ENCODE measurements at regions not wholly inside any gene's neighbourhood (a gene's known extent, or its start where the extent isn't known, plus 50 kb on each side); places are given as distances from the start of the nearest gene placed in this dataset.
"Not testable (repeated sequence)": the region's sequence is repeated elsewhere in the genome, so short reads cannot be mapped to it uniquely, and the experiment has no call there.

DNA sequence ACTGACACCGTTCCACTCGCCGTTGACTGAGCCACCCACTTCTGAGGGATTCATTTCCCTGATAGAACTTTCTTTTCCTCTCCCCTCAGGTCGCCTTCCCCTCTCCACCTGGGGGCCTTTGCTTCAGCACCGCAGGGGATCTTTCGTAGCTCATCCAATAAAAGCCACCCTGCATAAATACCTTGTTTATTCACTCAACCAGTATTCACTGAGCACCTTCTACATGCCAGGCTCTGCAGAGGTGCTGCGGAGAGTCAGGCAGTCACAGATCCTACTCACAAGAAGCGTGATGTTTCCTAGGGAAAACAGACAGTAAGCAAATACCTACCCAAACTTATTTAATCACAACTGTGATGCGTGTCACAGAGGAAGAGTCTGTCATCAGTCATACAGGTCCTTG is 127.7 kb downstream of the TEX36 start:
- DNase-seq (ENCODE audit: low read depth in 3 of 3, low spot score in 2 of 3): no peak

DNA sequence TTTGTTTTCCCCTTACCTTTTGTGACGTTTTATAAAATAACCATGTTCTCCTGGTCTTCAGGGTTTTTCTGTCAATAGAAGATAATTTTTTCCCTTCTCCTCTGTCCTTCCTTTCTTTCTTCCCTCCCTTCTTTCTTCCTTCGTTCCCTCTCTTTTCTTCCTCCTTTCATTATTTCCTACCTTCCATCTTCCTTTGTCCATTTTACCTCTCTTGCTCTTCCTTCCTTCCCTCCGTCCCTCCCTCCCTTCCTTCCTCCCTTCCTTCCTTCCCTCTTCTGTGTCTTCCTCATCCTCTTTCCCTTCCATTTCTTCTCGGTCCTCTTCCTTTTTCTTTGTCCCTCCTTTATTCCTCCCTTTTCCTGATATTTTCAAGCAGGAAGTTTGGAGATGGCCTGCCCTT is 128.2 kb downstream of the TEX36 start:
- no peak for DNase-seq (ENCODE audit: low read depth in 3 of 3, low spot score in 2 of 3)

DNA sequence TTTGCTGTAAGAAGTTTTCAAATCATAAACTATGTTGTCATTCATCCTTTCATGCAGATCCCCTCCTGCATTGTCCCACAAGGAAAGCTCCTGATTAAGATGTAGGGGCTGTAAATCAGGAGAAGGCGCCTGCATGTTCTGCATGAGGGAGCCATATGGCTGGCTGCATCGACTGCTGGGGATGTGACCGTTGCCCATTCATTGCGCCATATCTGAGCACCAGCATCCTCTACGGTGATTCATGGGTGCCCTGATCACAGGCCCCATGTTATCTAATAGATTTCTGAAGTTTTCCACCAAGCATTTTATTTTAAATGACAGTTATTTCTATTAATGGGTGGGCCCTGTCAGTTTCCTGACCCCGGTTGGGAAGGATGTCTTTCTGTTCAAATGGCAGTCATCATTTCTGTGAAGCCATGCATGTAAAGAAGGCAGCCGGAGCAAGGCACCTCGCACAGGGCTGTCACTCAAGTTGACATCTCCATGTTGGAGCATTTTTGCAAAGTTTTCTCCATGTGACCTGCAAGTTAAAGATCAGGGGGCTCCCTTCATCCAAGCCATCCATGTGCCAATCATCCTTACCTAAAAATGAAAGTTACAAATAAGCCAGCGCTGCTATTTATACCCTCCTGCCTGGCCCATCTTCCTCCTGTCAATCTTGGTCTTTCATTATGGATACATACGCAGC is 128.8 kb downstream of the TEX36 start:
- no peak for DNase-seq (ENCODE audit: low read depth in 3 of 3, low spot score in 2 of 3)

DNA sequence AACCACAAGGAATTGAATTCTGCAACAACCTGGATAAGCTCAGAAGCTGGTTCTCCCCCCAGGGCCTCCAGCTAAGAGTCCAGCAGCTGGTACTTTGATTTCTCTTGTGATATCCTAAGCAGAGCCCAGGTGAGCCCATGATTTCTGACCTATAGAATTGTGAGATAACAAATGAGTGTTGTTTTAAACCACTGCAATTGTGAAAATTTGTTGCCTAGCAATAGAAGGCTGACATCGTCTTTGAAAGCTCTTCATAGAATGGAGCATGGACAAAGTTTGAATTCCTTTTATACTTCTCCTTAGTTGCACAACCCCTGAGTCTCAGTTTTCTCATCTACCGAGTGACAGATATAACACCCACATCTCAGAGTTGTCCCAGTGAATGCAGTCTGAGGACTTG is 129.9 kb downstream of the TEX36 start:
- no peak for DNase-seq (ENCODE audit: low read depth in 3 of 3, low spot score in 2 of 3)

DNA sequence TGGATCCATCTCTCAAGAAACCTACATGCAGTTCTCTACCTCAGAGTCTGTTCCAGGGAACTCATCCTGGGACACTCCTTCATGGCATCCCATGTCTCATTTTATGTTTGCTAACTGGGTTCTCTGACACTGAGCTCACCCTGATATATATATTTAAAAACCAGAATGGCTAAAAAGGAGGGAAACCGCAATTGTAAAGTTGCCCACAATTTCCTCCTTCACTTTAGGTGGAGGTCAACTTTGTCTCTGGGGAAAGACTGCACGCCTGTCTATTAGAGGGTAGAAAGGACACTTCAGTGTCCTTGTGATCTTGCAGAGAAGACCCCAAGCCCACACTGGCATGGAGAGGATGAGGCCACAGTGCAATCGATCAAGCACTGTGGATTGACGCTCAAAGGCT is 131.7 kb downstream of the TEX36 start:
- no peak for DNase-seq (ENCODE audit: low read depth in 3 of 3, low spot score in 2 of 3)

DNA sequence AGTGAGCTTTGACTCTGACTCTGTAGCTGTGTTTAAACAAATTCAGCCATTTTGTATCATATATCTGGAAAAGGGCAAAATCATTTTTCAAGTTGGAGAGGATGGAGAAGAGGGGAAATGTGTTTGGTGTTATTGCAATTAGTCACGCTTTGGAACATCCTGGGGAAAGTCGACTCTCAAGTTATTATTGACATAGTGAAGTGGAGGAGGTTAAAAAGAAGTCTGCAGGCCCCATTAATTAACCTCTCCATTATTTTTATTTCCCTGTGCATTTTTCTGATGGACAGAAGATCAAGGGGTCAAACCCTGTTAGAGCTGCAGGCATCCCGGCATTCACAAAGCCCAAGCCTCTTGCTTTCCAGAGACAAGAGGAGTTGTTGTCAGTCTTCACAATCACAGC is 132.6 kb downstream of the TEX36 start:
- DNase-seq (ENCODE audit: low read depth in 3 of 3, low spot score in 2 of 3): no peak

DNA sequence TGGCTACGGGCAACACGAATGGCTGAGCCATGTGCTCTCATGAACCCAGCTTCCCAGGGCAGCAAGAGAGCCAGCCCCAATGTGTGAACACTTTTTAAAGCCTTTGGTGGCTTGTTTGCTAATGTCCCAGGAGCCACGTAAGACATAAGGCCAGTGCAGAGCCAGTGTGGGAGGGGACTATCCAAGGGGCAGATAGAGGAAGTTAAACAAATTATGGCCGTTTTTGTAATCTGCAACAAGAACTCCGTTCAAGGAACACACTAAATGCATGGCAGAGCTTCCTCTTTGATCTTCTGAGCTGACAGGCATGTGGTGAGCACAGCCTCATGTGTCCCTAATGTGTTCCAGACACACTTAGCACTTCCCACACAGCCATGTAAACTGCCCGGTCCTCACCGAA is 133.3 kb downstream of the TEX36 start:
- no peak for DNase-seq (ENCODE audit: low read depth in 3 of 3, low spot score in 2 of 3)

DNA sequence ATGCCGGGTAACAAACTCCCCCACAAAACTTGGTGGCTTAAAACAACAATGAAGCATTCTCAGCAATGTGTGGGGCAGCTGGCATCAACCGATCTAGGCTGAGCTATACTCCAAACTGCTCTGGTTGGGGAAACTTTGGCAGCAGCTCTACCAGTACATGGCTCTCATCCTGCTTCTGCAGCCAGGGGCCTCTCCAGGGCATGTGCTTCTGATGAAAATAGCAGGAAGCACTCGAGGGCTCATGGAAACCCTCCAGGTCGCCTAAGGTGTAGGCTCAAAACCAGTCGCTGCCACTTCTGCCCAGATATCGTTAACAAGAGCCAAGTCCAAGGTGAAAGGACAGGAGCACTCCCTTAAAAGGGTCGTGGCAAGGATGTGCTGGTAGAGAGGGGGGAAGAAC is 134.1 kb downstream of the TEX36 start:
- DNase-seq (ENCODE audit: low read depth in 3 of 3, low spot score in 2 of 3): no peak

DNA sequence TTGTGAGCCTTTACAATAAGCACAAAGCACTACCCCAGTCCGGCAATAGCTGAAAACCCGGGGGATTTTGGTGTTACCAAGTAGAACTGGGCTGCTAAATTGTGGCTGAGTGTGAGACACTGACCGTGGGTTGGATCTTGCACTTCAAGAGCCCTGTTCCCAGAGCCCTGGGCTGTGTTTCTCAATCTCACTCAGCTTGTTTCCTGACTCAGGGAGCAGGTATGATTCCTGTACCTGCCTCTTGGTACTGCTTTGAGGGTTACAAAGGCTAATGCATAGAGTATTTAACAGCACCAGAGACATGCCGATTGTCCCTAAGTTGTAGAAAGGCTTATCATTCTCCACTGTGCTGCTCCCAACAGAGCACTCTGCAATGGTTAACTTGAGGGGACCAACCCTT is 134.6 kb downstream of the TEX36 start:
- DNase-seq (ENCODE audit: low read depth in 3 of 3, low spot score in 2 of 3): no peak

DNA sequence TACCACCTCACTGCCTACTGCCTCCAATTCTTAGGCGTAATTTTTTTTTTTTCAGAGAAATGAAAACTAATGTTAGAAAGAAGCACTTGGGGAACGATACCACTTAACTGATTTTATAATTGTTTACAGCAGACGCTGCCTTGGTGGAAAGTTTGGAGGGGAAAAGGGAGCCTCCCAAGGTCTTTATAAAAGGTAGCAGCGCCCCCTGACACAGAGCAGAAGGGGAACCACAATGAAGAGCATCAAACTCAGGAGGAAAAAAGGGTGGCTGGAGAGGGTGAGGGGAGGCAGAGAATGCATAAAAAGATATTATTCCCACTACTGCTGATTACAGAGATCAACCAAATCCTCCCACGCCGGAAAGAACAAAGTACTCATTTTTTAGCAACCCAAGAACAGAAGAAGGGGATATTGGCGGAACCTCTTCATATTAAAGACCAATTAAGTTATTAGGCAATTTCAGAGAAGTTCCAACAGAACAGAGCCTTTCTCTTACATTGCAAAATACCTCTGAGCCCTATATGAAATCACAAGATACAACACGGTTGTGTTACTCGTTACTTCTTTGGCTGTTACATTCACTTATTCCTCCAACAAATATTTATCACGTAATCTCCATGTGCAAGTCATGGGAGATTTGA is 135.8 kb downstream of the TEX36 start:
- DNase-seq (ENCODE audit: low read depth in 3 of 3, low spot score in 2 of 3): no peak

DNA sequence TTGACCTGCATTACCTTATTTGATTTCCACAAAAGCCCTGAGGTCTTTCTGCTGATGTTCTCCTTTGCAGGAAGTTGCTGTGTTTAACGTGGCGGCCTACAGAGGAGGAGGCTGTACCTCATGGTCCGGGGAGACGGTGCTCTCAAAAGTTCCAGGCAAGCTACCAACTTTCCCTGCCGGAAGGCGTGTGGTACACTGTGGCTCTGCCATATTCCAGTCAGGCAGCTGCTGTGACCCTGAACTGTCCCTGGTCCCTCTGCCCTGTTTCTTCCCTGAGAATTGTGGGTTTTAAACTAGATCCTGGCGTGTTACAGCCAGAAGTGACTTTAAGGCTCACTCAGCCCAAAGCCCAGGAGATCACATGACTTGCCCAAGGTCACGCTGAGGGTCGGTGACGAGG is 139.2 kb downstream of the TEX36 start:
- no peak for DNase-seq (ENCODE audit: low read depth in 3 of 3, low spot score in 2 of 3)

DNA sequence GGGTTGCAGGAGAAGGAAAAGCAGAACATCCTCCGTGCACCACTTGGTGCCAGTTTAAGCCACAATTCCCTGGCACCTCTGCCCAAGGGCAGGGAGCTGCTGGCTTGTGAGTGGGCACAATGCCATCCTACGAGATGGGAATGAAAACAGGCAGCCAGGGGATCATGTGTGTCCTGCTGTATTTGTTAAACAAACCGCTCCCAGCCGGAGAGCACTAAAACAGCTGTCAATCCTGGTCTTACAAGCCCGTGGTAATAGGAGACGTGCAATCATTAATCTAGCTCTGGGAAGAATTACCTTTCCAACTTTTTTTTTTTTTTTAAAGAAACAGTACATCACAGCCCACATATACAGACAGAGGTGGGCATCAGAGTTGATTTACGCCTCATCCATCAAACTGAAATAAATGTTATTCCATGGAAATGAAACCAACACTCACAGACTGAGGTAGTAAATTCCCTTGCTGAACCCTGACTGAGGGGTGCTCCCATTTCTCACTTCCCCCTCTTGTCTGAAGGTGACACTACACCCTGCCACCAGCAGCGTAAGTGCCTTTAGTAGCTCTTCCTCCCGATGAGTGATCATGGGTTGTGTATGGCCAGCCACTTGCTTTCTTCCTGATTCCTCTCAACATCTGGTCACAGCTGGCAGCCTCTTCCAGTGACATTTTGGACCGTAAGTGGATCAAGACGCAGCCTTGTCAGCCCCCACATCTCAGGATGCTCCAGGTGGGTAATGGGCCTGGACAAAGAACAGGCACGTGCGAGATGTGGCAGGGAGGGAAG is 143.8 kb downstream of the TEX36 start:
- peak in 2 of 3 donors; percentile 25 to 47 for DNase-seq (ENCODE audit: low read depth in 3 of 3, low spot score in 2 of 3)

DNA sequence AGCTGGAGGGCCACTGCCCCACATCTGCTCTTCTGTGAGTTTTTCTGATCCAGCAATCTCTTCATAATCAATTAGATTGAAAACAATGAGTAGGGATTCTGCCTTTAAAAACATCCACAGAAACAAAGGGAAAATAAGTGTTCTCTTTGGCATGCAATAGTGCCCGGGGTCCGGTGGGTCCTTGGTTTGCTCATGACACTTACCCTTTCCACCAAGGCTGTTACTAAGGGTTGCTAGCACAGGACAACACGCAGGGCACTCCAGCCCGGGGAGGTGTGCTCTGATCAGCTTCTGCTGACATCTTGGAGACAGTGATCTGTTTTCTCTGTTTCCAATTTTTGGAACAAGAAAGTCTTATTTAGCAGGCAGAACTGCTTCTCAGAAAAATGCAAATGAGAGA is 146.7 kb downstream of the TEX36 start:
- DNase-seq (ENCODE audit: low read depth in 3 of 3, low spot score in 2 of 3): no peak

DNA sequence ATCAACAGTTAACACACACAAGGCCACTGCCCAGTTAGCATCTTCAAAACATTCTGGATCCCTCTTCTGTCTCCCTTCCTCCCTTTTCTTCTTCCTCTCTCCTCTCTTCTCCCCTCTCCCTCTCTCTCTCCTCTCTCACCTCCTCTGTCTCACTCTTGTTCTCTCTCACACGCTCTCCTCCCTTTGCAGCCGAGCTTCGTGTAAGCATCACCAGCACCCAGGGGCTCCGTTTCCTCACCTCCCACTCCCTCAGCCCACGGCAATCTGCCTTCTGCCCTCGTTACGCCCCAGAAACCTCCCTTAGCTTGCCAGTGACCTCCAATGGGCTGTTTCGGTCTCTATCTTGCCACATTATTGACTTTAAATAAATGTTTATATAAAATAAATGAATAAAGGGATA is 147.4 kb downstream of the TEX36 start:
- DNase-seq (ENCODE audit: low read depth in 3 of 3, low spot score in 2 of 3): no peak

DNA sequence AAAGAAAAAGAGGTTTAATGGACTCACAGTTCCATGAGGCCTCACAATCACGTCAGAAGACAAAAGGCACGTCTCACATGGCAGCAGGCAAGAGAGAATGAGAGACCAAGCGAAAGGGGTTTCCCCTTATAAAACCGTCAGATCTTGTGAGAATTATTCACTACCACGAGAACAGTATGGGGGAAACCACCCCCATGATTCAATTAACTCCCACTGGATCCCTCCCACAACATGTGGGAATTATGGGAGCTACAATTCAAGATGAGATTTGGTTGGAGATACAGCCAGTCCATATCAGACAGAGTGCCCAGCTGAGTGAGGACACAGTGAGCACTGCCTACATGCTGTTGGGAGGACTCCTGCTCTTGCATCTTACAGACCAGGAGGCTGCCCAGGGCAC is 148.4 kb downstream of the TEX36 start:
- no peak for DNase-seq (ENCODE audit: low read depth in 3 of 3, low spot score in 2 of 3)

DNA sequence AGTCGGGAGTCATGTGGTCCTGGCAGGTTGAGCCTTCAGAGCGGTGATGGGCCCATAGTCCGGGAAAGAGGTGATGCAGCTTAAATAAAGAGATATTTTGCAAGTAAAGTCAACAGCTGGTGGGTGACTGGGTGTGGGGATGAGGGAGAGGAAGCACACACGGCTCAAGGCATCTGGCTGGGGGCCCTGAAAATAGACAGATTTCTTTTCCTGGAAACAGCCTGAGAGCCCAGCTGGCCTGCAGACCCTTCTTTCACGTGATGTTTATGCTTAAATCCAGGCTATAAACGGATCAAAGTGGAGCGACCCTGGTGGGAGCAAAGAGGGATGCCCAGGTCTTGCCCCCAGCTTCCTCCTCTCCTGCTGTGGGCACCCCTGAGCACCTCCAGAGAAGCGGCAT is 149.1 kb downstream of the TEX36 start:
- no peak for DNase-seq (ENCODE audit: low read depth in 3 of 3, low spot score in 2 of 3)

DNA sequence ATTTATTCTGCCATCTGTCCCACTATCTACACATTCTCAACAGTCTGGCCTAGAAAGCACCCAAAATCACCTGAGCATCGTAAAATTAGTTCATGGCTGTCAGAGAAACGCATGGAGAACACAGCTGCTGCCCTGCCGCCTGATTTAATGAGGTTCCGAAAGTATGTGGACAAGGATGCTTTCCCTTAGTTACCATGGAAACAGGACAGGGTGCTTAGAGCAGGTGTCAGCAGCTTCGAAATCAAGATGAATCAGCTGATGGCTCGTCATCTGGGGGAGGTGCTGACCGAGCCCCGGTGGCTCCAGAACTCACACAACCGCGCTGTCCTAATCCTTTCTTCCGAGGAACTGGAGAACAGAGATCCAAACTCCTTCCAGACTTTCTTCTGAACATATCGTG is 151.5 kb downstream of the TEX36 start:
- DNase-seq (ENCODE audit: low read depth in 3 of 3, low spot score in 2 of 3): peak in 1 of 3 donors; percentile 45

DNA sequence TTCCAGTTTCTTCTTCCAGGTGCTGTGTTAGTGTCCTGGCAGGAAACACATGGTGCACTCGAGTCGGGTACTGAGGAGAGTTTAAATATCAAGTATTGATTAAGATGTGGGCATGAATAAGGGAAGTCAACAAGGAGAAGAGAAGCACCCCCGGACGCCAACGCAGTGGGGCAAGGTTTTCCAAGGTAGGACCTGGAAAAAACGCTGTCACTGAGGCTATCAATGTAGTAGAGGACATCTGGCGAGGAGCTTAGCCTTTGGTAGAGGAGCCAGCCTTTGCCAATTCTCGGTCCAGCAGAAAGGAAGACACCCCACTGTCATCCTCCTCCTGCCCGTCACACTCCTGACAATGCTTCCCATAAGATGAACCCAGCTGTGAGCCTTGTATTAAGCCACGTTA is 159.6 kb downstream of the TEX36 start:
- DNase-seq (ENCODE audit: low read depth in 3 of 3, low spot score in 2 of 3): no peak

DNA sequence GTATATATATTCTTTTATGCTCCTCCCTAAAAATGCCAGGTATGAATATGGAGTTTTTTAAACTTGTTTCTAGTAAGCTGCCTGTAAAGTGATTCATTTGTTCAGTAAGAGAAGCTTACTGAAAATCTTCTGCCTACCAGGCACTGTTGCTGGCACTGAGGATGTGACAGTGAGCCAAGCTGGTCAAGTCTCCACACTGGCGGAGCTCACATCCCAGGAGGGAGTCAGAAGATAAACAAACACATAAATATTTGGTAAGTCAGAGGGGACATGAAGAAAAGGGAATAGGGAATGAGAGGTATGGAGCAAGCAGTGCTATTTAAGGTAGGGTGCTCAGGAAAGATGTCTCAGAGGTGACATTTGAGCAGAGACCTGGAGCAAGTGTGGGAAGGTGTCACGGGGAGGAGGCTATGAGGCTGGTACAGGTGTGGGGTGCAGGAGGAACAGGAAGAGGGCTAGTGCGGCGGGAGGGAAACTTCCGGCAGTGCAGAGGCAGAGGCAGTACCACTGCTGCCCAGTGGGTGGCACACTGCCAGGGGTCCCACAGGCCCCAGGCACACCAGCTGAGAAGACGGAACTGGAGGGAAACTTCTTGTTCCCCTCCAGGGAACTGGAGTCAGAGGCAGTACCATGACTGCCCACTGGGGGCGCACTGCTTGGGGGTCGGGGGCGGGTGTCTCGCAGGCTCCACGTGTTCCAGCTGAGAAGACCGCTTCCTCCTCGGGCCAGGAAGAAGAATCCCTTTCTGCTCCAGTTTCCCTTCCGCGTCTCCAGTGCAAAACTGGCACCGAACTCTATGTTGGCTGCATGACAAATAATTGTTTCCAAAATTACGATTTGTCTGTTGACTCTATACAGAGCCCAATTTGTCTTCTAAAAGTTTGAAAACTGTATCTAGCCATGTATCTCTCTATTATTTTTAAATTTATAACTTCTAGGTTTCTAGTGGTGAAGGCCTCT is 161.0 kb downstream of the TEX36 start:
- no peak for DNase-seq (ENCODE audit: low read depth in 3 of 3, low spot score in 2 of 3)

DNA sequence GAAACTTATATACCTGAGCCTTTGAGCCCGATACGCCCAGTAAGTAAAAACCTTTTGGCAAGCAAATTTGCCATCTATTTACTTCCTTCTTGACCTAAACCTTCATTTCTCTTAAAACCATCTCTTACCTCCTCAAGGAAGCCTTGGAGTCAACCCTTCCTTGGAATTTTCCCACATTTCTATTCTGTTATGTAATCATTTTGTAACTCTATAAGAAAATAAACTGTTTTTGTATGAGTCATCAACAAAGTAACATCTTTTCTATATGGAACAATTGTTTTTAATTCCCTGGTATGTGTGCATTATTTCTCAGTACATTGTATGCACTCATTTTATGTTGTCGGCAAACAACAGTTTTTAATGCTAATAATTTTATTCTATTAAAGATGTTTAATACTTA is 162.0 kb downstream of the TEX36 start:
- DNase-seq (ENCODE audit: low read depth in 3 of 3, low spot score in 2 of 3): no peak

DNA sequence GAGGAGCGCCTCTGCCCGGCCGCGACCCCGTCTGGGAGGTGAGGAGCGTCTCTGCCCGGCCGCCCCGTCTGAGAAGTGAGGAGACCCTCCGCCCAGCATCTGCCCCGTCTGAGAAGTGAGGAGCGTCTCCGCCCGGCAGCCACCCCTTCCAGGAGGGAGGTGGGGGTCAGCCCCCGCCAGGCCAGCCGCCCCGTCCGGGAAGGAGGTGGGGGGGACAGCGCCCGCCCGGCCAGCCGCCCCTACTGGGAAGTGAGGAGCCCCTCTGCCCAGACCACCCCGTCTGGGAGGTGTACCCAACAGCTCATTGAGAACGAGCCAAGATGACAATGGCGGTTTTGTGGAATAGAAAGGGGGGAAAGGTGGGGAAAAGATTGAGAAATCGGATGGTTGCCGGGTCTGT is 164.6 kb downstream of the TEX36 start:
- DNase-seq (ENCODE audit: low read depth in 3 of 3, low spot score in 2 of 3): not testable (repeated sequence)

Measured in right renal cortex interstitium (tissue), 3 donors.